HG03095 (cell line): ENCODE measurements at regions not wholly inside any gene's neighbourhood (a gene's known extent, or its start where the extent isn't known, plus 50 kb on each side); places are given as distances from the start of the nearest gene placed in this dataset.

Experiments used
- ATAC-seq: cut with Tn5 transposase; IDR thresholded peaks from one replicate; pipeline ENCODE4 v1.9.1; 2021; ENCODE audit warnings: moderate library complexity; ENCODE audit not compliant: unreplicated experiment

- ATAC-seq: no peak
Observed at GRCh38 chr5:161235569-161235968, 311.0 kb downstream of the GABRB2 start.

DNA sequence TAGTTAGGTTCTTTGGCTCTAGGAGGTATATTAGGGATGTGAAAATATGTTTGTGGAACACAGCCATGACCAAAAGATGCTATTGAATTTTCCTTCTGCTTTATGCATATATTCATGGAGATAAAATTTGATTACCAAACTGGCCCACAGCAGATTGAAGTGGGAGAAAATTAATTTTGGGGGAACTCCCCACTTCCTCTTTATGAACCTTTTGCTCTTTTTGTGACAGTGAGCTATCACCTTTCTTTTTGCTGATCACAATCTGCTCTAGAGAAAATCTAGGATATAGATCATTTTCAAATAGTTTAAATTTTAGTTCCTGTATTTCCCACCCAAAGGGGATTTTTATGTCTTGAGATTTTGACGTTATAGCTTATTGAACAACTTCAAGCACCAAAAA, 313.0 kb downstream of the GABRB2 start:
- no peak for ATAC-seq

GRCh38 chr5:161230221-161230620, 316.3 kb downstream of the GABRB2 start:
- ATAC-seq: no peak

DNA sequence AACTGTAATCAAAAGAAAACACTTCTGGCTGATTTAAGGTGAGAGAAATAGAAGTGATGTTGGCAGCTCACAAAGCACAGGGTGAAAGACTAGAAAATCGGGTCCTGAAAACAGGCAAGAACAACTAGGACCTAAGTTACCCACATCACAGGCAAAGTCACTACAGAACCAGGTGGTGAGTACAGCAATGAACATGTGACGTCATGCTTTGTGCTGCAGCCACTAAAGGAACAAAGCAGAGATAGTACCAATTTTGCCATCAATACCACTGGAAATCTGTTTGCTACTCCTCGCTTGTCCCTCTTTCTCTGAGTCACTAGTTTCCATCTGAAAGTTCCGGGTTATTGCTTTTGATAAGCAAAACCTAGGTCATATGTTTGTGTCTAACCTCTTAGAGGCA, 326.7 kb downstream of the GABRB2 start:
- no peak for ATAC-seq

GRCh38 chr5:161216877-161217276, 329.6 kb downstream of the GABRB2 start:
- no peak for ATAC-seq

GRCh38 chr5:161212123-161212712, 334.3 kb downstream of the GABRB2 start:
- ATAC-seq: no peak

- no peak for ATAC-seq
Observed at GRCh38 chr5:161201558-161201957, 345.0 kb downstream of the GABRB2 start.

DNA sequence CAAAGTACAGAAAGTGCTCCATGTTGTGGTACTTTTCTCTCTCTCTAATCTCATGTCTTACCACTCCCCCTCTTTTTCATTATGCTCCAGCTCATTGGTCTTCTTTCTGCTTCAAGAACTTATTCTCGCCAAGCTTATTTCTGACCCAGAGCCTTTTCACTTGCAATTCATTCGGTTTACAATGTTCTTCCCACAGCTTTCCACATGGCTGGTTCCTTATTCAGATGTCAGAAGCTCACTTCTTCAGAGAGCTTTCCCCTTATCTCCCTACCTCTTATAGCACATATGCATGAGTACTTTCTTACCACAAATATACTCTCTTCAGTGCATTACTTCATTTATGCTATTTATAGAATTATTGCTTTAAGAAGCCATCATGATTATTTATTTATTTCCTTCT, 338.8 kb upstream of the ATP10B start:
- no peak for ATAC-seq

DNA sequence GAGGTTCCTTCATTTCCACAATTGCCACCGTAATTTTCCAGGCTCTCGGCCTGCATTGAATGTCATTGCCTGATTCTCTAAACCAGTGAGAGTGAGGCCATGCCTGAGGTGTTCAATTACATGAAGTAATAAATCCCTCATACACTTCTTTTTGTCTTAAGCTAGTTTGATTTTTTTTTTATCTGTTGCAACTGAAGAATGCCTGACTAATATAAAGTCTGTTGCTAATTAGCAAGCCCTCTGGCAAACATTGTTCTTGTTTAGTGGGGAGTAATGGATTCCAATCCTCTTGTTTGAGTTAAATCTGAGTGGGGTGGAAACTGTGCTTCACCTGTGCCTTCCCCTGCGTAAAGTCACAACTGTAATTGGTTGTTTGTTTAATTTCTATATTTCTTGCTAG, 338.1 kb upstream of the ATP10B start:
- no peak for ATAC-seq

DNA sequence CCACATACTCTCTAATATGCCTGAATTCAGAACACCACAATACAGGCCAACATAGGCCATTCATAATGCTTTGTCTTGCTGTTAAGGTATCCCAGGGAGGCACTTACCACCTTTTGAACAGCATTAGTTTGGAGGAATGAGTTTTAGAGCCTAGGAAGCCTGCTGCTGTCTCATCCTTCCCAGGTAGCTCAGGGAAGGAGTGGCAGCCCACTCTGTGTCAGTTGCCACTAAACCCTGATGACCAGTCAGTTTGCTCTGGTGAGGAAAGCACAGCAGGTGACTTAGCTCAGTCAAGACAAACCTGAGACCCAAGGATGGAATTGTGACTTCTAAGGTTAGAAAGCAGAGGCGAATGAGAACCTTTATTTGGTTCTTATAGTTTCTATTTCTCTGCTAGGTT, 337.4 kb upstream of the ATP10B start:
- ATAC-seq: no peak

GRCh38 chr5:161183559-161183958, 331.5 kb upstream of the ATP10B start:
- no peak for ATAC-seq

DNA sequence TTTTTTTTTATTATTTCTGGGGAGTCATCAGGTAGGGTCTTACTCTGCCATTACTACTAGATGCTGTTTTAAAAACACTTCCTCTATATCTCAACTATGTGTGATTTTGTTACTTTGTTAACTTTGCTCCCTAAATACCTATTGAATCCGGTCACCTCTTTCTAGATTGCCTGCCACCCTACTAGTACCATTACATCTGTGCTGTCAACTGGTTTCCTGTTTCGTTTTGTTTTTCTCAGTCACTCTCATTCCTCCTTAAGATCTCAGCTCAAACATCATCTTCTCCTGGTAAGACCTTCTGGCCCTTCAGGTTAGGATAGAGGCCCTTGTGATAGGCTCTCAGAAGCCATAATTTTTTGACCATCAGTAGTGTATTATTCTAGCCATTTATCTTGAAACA, 324.2 kb upstream of the ATP10B start:
- ATAC-seq: no peak

- peak; percentile 65 for ATAC-seq
Observed at GRCh38 chr5:161169776-161170175, 317.8 kb upstream of the ATP10B start.

DNA sequence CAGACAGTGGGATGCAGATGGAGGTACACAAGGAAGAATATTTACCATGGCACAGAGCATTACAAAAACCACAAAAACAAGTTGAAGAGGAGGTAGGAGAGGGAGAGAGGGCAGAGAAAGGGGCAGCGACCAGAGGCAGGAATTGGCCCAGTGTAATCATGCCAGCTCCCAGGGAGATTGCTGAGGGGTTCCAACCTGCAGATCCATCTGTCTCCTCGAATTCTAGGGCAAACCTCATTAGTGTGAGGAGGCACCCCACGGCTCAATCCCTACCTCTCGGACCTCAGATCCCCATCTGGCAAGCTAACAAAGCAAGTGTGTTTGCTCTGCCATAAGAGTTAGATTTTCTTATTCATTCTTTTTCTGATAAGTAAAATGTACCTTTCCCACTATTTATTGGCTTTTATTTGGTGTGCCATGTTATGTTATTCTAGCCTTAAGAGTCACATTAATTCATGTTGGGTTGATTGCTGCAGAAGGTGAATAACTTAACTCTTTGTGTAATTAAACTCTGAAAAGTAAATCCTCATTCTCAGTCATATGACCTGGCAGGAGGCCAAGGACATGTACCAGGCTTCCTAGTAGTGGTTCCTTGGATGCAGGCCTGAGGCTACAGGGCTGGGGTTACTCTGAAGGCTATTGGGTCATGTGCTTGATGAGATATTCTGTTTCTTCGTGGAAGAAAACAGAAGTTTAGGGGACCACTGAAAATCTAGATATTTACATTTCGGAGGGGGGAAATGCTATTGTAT, 315.2 kb upstream of the ATP10B start:
- ATAC-seq: no peak

GRCh38 chr5:161165998-161166660, 314.1 kb upstream of the ATP10B start:
- ATAC-seq: no peak

GRCh38 chr5:161157925-161158324, 305.9 kb upstream of the ATP10B start:
- no peak for ATAC-seq

GRCh38 chr5:161155451-161155850, 303.4 kb upstream of the ATP10B start:
- ATAC-seq: no peak

DNA sequence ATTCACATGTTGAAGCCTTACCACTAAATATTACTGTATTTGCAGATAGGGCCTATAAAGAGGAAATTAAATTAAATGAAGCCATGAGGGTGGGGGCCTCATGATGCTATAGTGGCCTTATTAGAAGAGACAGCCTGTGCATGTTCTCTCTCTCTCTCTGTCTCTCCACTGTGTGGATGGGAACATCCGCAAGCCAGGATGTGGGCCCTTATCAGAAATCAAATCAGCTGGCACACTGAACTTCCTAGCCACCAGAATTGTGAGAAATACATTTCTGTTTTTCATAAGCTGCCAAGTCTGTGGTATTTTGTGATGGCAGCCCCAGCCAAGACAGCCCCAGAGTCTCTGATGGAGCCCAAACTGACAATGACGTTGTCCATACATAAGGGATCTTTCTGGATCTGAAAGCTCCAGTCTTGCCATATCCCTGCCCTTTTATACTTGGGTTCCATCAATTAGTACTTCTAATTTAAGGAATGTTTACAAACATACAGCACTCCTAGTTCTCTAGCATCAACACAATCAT, 300.5 kb upstream of the ATP10B start:
- ATAC-seq: no peak

DNA sequence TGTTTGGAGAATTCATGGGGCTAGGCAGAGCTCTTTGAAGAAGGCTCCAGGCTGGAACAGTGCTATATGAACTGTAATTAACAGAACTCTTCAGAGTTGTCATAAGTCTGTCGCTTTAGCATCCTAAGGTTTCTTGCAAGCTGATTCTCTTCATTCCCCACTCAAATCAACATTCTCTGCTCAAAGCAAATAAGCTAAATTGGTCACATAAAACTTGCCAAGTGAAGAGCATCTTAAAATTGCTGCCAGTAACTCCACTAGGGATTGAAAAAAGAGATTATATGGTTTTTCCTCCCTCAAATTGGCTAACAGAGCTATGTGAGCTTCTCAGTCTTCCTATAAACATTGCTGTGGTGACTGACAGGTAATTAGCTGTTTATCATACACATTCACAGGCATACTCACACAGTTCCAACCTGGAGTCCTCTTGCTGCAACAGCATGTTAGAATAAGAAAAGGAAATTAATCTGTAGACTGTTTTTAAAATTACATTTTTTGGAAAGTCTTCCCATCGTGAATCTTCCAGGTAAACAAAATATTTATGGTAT, 298.5 kb upstream of the ATP10B start:
- no peak for ATAC-seq

GRCh38 chr5:161149078-161149477, 297.1 kb upstream of the ATP10B start:
- ATAC-seq: no peak

DNA sequence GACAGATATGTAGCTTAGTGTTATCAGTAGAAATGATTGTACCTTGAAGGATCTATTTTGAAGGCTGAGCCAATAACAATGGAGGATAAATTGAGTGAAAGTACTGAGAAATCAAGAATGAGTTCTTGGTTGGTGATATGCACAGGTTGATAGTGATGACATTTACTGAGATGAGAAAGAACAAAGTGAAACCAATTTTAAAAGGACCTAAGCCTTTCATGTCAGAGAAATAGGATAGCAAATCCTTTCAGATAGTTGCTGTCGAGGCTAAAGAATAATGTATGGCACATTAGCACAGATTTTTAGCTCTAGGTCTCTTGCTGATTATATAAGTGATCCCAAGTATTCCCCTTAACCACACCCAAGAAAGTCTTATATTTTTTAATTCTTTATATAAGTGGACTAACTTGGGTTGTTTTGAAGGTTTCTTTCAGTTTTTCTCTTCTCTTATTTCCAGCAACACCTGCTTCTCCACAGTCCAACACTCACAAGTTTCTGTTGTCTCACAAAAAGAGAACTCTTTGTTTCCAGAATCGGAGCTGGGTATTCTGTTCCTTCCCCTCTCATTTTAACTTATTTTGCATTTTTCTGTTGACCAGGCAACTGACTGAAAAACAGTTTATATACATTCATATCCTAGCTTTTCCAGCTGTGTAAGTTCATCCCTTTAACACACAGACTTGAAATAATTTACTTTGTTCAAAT, 286.9 kb upstream of the ATP10B start:
- no peak for ATAC-seq
